ENCODE measurements at regions not wholly inside any gene's neighbourhood (a gene's known extent, or its start where the extent isn't known, plus 50 kb on each side); places are given as distances from the start of the nearest gene placed in this dataset.
"Not testable (repeated sequence)": the region's sequence is repeated elsewhere in the genome, so short reads cannot be mapped to it uniquely, and the experiment has no call there.

- H3K36me3 ChIP-seq = no peaks in the 10 kb centered on the region
- no peaks in the 10 kb centered on the region for H3K27me3 ChIP-seq
- H3K4me1 ChIP-seq (ENCODE audit: low read depth) = no peaks in the 10 kb centered on the region
- no peak for DNase-seq (ENCODE audit: low read depth in 1 of 2, low spot score in 1 of 2)
- no peaks in the 10 kb centered on the region for H3K9me3 ChIP-seq (ENCODE audit: low read depth)
- no peak overlapping the region for H3K4me3 ChIP-seq
- TF ChIP-seq, protein P1, sequence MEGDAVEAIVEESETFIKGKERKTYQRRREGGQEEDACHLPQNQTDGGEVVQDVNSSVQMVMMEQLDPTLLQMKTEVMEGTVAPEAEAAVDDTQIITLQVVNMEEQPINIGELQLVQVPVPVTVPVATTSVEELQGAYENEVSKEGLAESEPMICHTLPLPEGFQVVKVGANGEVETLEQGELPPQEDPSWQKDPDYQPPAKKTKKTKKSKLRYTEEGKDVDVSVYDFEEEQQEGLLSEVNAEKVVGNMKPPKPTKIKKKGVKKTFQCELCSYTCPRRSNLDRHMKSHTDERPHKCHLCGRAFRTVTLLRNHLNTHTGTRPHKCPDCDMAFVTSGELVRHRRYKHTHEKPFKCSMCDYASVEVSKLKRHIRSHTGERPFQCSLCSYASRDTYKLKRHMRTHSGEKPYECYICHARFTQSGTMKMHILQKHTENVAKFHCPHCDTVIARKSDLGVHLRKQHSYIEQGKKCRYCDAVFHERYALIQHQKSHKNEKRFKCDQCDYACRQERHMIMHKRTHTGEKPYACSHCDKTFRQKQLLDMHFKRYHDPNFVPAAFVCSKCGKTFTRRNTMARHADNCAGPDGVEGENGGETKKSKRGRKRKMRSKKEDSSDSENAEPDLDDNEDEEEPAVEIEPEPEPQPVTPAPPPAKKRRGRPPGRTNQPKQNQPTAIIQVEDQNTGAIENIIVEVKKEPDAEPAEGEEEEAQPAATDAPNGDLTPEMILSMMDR (IDR thresholded peaks at IDR 0.05; ENCODE audit: low read depth, low read length) = no peak
- no peak overlapping the region for H3K27ac ChIP-seq
These were observed 88.7 kb upstream of the USP29 start for GRCh38 chr19:57031106-57031505.

- Histone ChIP-seq H3K9me3 (ENCODE audit: low read depth) (no peaks in the 10 kb centered on the region), H3K36me3 (no peaks in the 10 kb centered on the region), H3K27ac (no peak overlapping the region), H3K4me3 (no peak overlapping the region), H3K27me3 (no peaks in the 10 kb centered on the region), H3K4me1 (ENCODE audit: low read depth) (no peaks in the 10 kb centered on the region)
- TF ChIP-seq, protein P1 (IDR thresholded peaks at IDR 0.05; ENCODE audit: low read depth, low read length) = no peak
- no peak for DNase-seq (ENCODE audit: low read depth in 1 of 2, low spot score in 1 of 2)
These were observed 86.2 kb upstream of the USP29 start for GRCh38 chr19:57033576-57033975.

DNA sequence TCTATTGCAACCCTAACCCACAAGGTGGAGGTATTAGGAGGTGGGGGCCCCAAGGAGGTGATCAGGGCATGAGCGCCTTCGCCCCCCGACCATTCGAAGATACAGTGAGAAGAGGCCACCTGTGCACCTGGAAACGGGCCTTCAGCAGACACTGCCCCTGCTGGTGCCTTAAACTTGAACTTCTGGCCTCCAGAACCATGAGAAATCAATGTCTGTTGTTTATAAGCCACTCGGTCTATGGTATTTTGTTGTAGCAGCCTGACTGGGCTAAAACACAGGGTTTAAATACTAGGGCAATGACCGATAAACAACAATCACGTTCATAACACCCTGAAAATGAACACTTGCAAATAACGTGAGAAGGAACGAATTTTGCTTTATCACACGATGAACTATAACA is 85.2 kb upstream of the USP29 start:
- Histone ChIP-seq H3K27me3 (no peaks in the 10 kb centered on the region), H3K4me1 (ENCODE audit: low read depth) (no peaks in the 10 kb centered on the region), H3K27ac (no peak overlapping the region), H3K9me3 (ENCODE audit: low read depth) (no peaks in the 10 kb centered on the region), H3K4me3 (no peak overlapping the region), H3K36me3 (no peaks in the 10 kb centered on the region)
- TF ChIP-seq, protein P1 (IDR thresholded peaks at IDR 0.05; ENCODE audit: low read depth, low read length) = no peak
- DNase-seq (ENCODE audit: low read depth in 1 of 2, low spot score in 1 of 2) = no peak

GRCh38 chr19:57035740-57036139 is 84.0 kb upstream of the USP29 start:
- not testable (repeated sequence) for H3K36me3 ChIP-seq; H3K9me3 ChIP-seq (ENCODE audit: low read depth); H3K4me1 ChIP-seq (ENCODE audit: low read depth); H3K27me3 ChIP-seq; H3K4me3 ChIP-seq; H3K27ac ChIP-seq; DNase-seq (ENCODE audit: low read depth in 1 of 2, low spot score in 1 of 2)

DNA sequence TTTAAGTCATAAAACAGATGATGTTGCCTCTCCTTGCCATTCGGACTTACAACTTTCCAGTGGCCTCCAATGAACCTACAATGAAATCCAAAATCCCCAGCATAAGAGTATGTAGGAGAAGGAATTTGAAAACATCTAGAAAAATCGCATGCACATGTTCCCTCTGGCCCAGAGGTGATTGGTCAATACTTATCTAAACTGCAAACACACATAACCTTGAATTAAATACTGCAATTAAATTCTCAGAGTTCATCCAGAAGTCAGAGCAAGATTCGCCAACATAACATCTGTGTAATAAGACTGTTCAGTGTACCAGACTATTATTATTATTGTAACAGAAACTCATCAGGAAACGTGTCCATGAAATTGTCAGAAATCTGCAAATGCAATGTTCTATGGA is 82.2 kb upstream of the USP29 start:
- Histone ChIP-seq H3K4me1 (ENCODE audit: low read depth) (no peaks in the 10 kb centered on the region), H3K27ac (no peak overlapping the region), H3K27me3 (no peaks in the 10 kb centered on the region), H3K9me3 (ENCODE audit: low read depth) (peaks cover 4% of the 10 kb centered on the region), H3K36me3 (no peaks in the 10 kb centered on the region), H3K4me3 (no peak overlapping the region)
- TF ChIP-seq, protein P1 (IDR thresholded peaks at IDR 0.05; ENCODE audit: low read depth, low read length) = no peak
- no peak for DNase-seq (ENCODE audit: low read depth in 1 of 2, low spot score in 1 of 2)

DNA sequence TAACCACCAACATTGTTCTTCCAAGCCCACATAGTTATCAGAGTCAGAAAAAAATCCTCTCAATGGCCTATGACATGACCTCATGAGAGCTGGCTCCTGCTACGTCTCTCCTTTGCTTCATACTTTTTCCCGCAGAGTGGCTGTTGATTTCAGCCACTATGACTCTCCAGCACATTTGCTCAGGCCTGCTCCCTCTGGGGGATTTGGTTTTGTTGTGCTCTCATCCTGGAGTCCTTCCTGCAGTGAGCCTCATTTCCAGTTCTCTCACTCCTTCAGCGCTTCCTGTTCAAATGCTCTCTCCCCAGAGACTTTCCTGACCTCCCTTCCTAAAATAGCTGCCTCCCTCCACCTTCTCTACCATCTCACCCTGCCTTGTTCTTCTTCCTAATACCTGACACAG is 72.0 kb upstream of the USP29 start:
- no peaks in the 10 kb centered on the region for H3K9me3 ChIP-seq (ENCODE audit: low read depth)
- DNase-seq (ENCODE audit: low read depth in 1 of 2, low spot score in 1 of 2) = no peak
- no peaks in the 10 kb centered on the region for H3K27me3 ChIP-seq
- H3K27ac ChIP-seq = no peak overlapping the region
- no peaks in the 10 kb centered on the region for H3K4me1 ChIP-seq (ENCODE audit: low read depth)
- TF ChIP-seq, protein P1 (IDR thresholded peaks at IDR 0.05; ENCODE audit: low read depth, low read length) = no peak
- no peak overlapping the region for H3K4me3 ChIP-seq
- H3K36me3 ChIP-seq = no peaks in the 10 kb centered on the region
